Uterus (tissue), 3 donors: ENCODE measurements at regions not wholly inside any gene's neighbourhood (a gene's known extent, or its start where the extent isn't known, plus 50 kb on each side); places are given as distances from the start of the nearest gene placed in this dataset.
A peak's percentile ranks its signal among the peaks of the same experiment; 100 is the strongest.

Experiments
- DNase-seq, 2 donors: peaks; one replicate each; pipeline ENCODE4 v3.0.0-alpha.2; 2019 to 2020
- H3K27ac ChIP-seq, 2 donors: fragments of 200-600 bp; sonication (generic); 1 replicate in 1 of 2; 2 replicates in 1 of 2; pipeline ENCODE4 v1.5.1; 2016 to 2018
- H3K27me3 ChIP-seq, 2 donors: fragments of 200-600 bp; sonication (generic); one replicate each; pipeline ENCODE4 v1.5.1; 2018 to 2019; ENCODE audit warnings: control low read depth in 1 of 2
- H3K36me3 ChIP-seq, 2 donors: fragments of 200-600 bp; sonication (generic); one replicate each; pipeline ENCODE4 v1.5.1; 2019; ENCODE audit warnings: control low read depth in 1 of 2
- H3K4me1 ChIP-seq, 2 donors: fragments of 200-600 bp; sonication (generic); one replicate each; pipeline ENCODE4 v1.5.1; 2018 to 2019; ENCODE audit warnings: control low read depth in 1 of 2
- H3K4me3 ChIP-seq, 2 donors: fragments of 200-600 bp; sonication (generic); 1 replicate in 1 of 2; 2 replicates in 1 of 2; pipeline ENCODE4 v1.5.1; 2018 to 2019; ENCODE audit warnings: mild to moderate bottlenecking in 1 of 2
- H3K9me3 ChIP-seq, 2 donors: fragments of 200-600 bp; sonication (generic); one replicate each; pipeline ENCODE4 v1.5.1; 2019; ENCODE audit warnings: control low read depth in 1 of 2
- CTCF ChIP-seq, 4 experiments: fragments of 200-600 bp in 2 of 4; fragments of 450-650 bp in 2 of 4; sonication (generic) in 2 of 4; IDR thresholded peaks; one replicate each; pipeline ENCODE4 v1.5.1; 2016 to 2019; ENCODE audit warnings: antibody characterized with exemption in 4 of 4, mild to moderate bottlenecking in 2 of 4, moderate library complexity in 1 of 4
- POLR2A ChIP-seq, 2 donors: fragments of 450-650 bp; IDR thresholded peaks; one replicate each; pipeline ENCODE4 v1.6.1; 2016; ENCODE audit warnings: antibody characterized with exemption in 2 of 2, mild to moderate bottlenecking in 1 of 2, moderate library complexity in 1 of 2
- intact Hi-C: fragments of 100-400 bp; cut with DNase I; formaldehyde crosslinking; loops from one replicate; pipeline ENCODE4 v1.15.1; 2023; ENCODE audit warnings: low total_unique reads
- donor health status: DM: yes; HTN: yes; CAD: no.

DNA sequence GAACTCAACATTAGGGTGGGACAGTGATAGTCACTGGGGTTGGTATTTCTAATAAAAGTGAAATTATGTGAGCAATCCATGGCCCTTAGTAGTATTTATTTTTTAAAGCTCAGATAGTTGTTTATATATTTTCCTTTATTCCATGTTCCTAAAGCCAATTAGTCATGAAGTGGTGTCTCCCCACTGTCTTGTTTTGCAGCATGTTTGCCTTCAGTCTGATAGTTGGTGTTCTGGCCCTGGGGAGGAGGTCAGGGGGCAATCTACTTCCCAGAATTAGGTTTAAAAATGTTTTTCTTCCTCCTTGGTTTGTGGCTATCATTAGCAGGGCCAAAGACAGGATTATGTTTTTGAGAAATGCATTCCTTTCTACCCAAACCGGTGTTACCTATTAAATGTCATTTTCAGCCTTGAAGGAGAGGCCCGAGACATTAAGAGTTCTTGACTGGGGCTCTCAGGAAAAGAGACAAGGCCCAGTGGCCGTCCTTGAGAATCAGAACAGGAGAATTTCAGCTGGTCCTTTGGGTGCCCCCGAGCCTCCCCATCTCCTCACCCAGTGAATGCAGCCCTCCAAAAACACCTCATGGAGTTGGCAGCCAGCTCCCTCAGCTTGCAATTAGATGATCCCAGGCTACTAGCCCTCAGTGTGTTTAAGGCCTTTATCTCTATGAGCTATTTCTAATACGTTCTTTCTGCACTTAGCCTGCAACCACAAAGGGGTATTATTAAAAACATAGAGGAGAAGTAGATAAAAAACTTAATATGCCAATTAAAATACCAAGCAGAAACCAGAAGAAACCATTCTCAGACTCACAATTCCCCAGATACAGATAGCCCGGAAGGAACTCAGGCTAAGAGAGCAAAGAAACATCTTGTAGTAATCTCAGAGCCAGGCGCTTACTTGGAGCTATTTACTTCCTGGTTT, 71.3 kb upstream of the NGF start:
- DNase-seq = no peak
- H3K4me3 ChIP-seq = no peak overlapping the region
- no peak for TF ChIP-seq POLR2A (IDR thresholded peaks at IDR 0.05)
- TF ChIP-seq CTCF (IDR thresholded peaks at IDR 0.05) = no peak
- intact Hi-C loops = no loop called here
- H3K36me3 ChIP-seq = no peaks in the 10 kb centered on the region
- H3K4me1 ChIP-seq = no peaks in the 10 kb centered on the region
- no peaks in the 10 kb centered on the region for H3K27me3 ChIP-seq
- H3K27ac ChIP-seq = peak overlapping the region in 1 of 2 donors; percentile 33
- no peaks in the 10 kb centered on the region for H3K9me3 ChIP-seq

GRCh38 chr1:115408533-115408932, 70.5 kb upstream of the NGF start:
- H3K27me3 ChIP-seq = no peaks in the 10 kb centered on the region
- no peak for DNase-seq
- no peaks in the 10 kb centered on the region for H3K4me1 ChIP-seq
- no peaks in the 10 kb centered on the region for H3K36me3 ChIP-seq
- H3K4me3 ChIP-seq = no peak overlapping the region
- no peaks in the 10 kb centered on the region for H3K9me3 ChIP-seq
- no peak overlapping the region for H3K27ac ChIP-seq
- intact Hi-C loops = no loop called here
- TF ChIP-seq CTCF (IDR thresholded peaks at IDR 0.05) = no peak
- no peak for TF ChIP-seq POLR2A (IDR thresholded peaks at IDR 0.05)

GRCh38 chr1:115404911-115405310, 66.9 kb upstream of the NGF start:
- H3K27me3 ChIP-seq = no peaks in the 10 kb centered on the region
- intact Hi-C loops = no loop called here

DNA sequence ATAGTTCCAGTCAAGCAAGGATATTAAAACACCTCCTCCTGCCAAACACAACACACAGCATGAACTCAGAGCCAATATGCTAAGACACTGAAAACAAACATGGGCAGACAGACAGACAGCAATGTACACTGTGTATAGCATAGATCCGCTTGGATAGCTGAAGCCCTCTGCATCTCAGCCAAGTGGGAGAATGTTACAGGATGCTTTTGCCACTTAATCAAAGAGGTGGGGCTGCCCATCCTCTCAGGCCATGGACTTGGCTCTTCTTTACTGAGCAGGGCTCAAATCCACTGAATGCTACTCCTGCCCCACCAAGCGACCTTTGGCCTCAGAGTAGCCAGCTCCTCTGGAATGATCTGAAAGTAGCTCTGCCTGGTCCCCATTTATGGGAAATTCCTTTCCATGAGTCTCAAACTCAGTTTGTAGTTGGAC, 64.7 kb upstream of the NGF start:
- no peak for DNase-seq
- H3K27ac ChIP-seq = no peak overlapping the region
- H3K27me3 ChIP-seq = no peaks in the 10 kb centered on the region
- TF ChIP-seq CTCF (IDR thresholded peaks at IDR 0.05) (no peak), POLR2A (IDR thresholded peaks at IDR 0.05) (no peak)
- H3K4me3 ChIP-seq = no peak overlapping the region
- intact Hi-C loops = no loop called here
- no peaks in the 10 kb centered on the region for H3K4me1 ChIP-seq
- H3K36me3 ChIP-seq = no peaks in the 10 kb centered on the region
- H3K9me3 ChIP-seq = no peaks in the 10 kb centered on the region

More at GRCh38 chr1:115404911-115405310, 66.9 kb upstream of the NGF start:
- no peaks in the 10 kb centered on the region for H3K9me3 ChIP-seq
- TF ChIP-seq CTCF (IDR thresholded peaks at IDR 0.05) = no peak
- no peak for TF ChIP-seq POLR2A (IDR thresholded peaks at IDR 0.05)
- H3K4me3 ChIP-seq = no peak overlapping the region
- no peak for DNase-seq
- H3K36me3 ChIP-seq = no peaks in the 10 kb centered on the region
- H3K4me1 ChIP-seq = no peaks in the 10 kb centered on the region
- no peak overlapping the region for H3K27ac ChIP-seq

- intact Hi-C loops = no loop called here
- H3K9me3 ChIP-seq = no peaks in the 10 kb centered on the region
- DNase-seq = no peak
- no peak overlapping the region for H3K4me3 ChIP-seq
- TF ChIP-seq POLR2A (IDR thresholded peaks at IDR 0.05) (no peak), CTCF (IDR thresholded peaks at IDR 0.05) (no peak)
- no peaks in the 10 kb centered on the region for H3K4me1 ChIP-seq
- H3K27me3 ChIP-seq = no peaks in the 10 kb centered on the region
- H3K36me3 ChIP-seq = no peaks in the 10 kb centered on the region
- no peak overlapping the region for H3K27ac ChIP-seq
Measured at GRCh38 chr1:115401676-115402075, 63.6 kb upstream of the NGF start.
